IPS-18c (cell line): ENCODE measurements at regions not wholly inside any gene's neighbourhood (a gene's known extent, or its start where the extent isn't known, plus 50 kb on each side); places are given as distances from the start of the nearest gene placed in this dataset.
"Not testable (repeated sequence)": the region's sequence is repeated elsewhere in the genome, so short reads cannot be mapped to it uniquely, and the experiment has no call there.

Experiments
- H3K4me3 ChIP-seq: 2 replicates; pipeline ENCODE4 v1.7.0; 2013; ENCODE audit warnings: low read depth, mild to moderate bottlenecking, low read length, moderate library complexity; ENCODE audit not compliant: insufficient read depth
- H3K9me3 ChIP-seq: one replicate; pipeline ENCODE4 v1.6.1; 2013; ENCODE audit warnings: mild to moderate bottlenecking, low read length, moderate library complexity; ENCODE audit not compliant: control insufficient read depth, insufficient read depth

GRCh38 chr18:30622104-30622503, 420.4 kb downstream of the DSC3 start:
- Histone ChIP-seq H3K4me3 (no peak overlapping the region), H3K9me3 (no peaks in the 10 kb centered on the region)

GRCh38 chr18:30618567-30618966, 424.0 kb downstream of the DSC3 start:
- H3K4me3 ChIP-seq: no peak overlapping the region
- H3K9me3 ChIP-seq: no peaks in the 10 kb centered on the region

GRCh38 chr18:30616414-30616813, 426.1 kb downstream of the DSC3 start:
- no peaks in the 10 kb centered on the region for H3K9me3 ChIP-seq
- H3K4me3 ChIP-seq: no peak overlapping the region

GRCh38 chr18:30613467-30613801, 429.1 kb downstream of the DSC3 start:
- Histone ChIP-seq H3K4me3 (no peak overlapping the region), H3K9me3 (no peaks in the 10 kb centered on the region)

- no peaks in the 10 kb centered on the region for H3K9me3 ChIP-seq
- H3K4me3 ChIP-seq: no peak overlapping the region
These were observed 441.0 kb downstream of the DSC3 start for GRCh38 chr18:30601541-30601940.

- H3K4me3 ChIP-seq: no peak overlapping the region
- H3K9me3 ChIP-seq: no peaks in the 10 kb centered on the region
These were observed 445.3 kb downstream of the DSC3 start for GRCh38 chr18:30597202-30597601.

GRCh38 chr18:30596635-30597034, 445.9 kb downstream of the DSC3 start:
- H3K9me3 ChIP-seq: no peaks in the 10 kb centered on the region
- no peak overlapping the region for H3K4me3 ChIP-seq

GRCh38 chr18:30595942-30596341, 446.6 kb downstream of the DSC3 start:
- Histone ChIP-seq H3K4me3 (no peak overlapping the region), H3K9me3 (no peaks in the 10 kb centered on the region)

- H3K9me3 ChIP-seq, H3K4me3 ChIP-seq: not testable (repeated sequence)
These were observed 447.6 kb downstream of the DSC3 start for GRCh38 chr18:30594911-30595310.

GRCh38 chr18:30591462-30591861, 451.1 kb downstream of the DSC3 start:
- Histone ChIP-seq H3K4me3 (no peak overlapping the region), H3K9me3 (no peaks in the 10 kb centered on the region)

GRCh38 chr18:30588673-30589164, 453.8 kb downstream of the DSC3 start:
- H3K4me3 ChIP-seq: no peak overlapping the region
- H3K9me3 ChIP-seq: no peaks in the 10 kb centered on the region

- Histone ChIP-seq H3K9me3 (no peaks in the 10 kb centered on the region), H3K4me3 (no peak overlapping the region)
These were observed 458.8 kb downstream of the DSC3 start for GRCh38 chr18:30583768-30584167.

- Histone ChIP-seq H3K9me3 (no peaks in the 10 kb centered on the region), H3K4me3 (no peak overlapping the region)
These were observed 460.5 kb downstream of the DSC3 start for GRCh38 chr18:30582078-30582477.

GRCh38 chr18:30578707-30579106, 463.8 kb downstream of the DSC3 start:
- Histone ChIP-seq H3K4me3 (no peak overlapping the region), H3K9me3 (no peaks in the 10 kb centered on the region)

- Histone ChIP-seq H3K4me3 (no peak overlapping the region), H3K9me3 (no peaks in the 10 kb centered on the region)
These were observed 470.3 kb downstream of the DSC3 start for GRCh38 chr18:30572214-30572613.

GRCh38 chr18:30568333-30568732, 474.2 kb downstream of the DSC3 start:
- H3K9me3 ChIP-seq: no peaks in the 10 kb centered on the region
- H3K4me3 ChIP-seq: no peak overlapping the region

- Histone ChIP-seq H3K4me3 (no peak overlapping the region), H3K9me3 (no peaks in the 10 kb centered on the region)
These were observed 475.7 kb downstream of the DSC3 start for GRCh38 chr18:30566877-30567276.

GRCh38 chr18:30562231-30562630, 480.3 kb downstream of the DSC3 start:
- no peak overlapping the region for H3K4me3 ChIP-seq

GRCh38 chr18:30556112-30556511, 486.4 kb downstream of the DSC3 start:
- no peak overlapping the region for H3K4me3 ChIP-seq
- H3K9me3 ChIP-seq: no peaks in the 10 kb centered on the region

More at GRCh38 chr18:30562231-30562630, 480.3 kb downstream of the DSC3 start:
- no peaks in the 10 kb centered on the region for H3K9me3 ChIP-seq
